SU-DHL-6 (cell line): ENCODE measurements at regions not wholly inside any gene's neighbourhood (a gene's known extent, or its start where the extent isn't known, plus 50 kb on each side); places are given as distances from the start of the nearest gene placed in this dataset.

ENCODE experiments used
- H2AFZ ChIP-seq: fragments of 200-600 bp; sonication (generic); 2 replicates; pipeline ENCODE4 v1.6.1; 2014; ENCODE audit warnings: low read depth, mild to moderate bottlenecking, moderate library complexity, mixed read lengths, antibody characterized with exemption, low read length; ENCODE audit not compliant: severe bottlenecking
- H3F3A ChIP-seq: fragments of 200-600 bp; shearing (Covaris generic); 2 replicates; pipeline ENCODE4 v1.6.0; 2016; ENCODE audit warnings: antibody characterized with exemption, mild to moderate bottlenecking; ENCODE audit not compliant: insufficient read depth
- H3K27ac ChIP-seq: fragments of 200-600 bp; sonication (generic); 2 replicates; pipeline ENCODE4 v1.5.1; 2016; ENCODE audit warnings: low read depth, mild to moderate bottlenecking, low read length, moderate library complexity, mixed read lengths
- H3K27me3 ChIP-seq: fragments of 200-600 bp; sonication (generic), shearing (Covaris generic); 2 replicates; pipeline ENCODE4 v1.6.0; 2014; ENCODE audit warnings: mild to moderate bottlenecking, low read length
- H3K36me3 ChIP-seq: fragments of 200-600 bp; sonication (generic); 2 replicates; pipeline ENCODE4 v1.6.1; 2014; ENCODE audit warnings: mild to moderate bottlenecking, low read length, mixed read lengths
- H3K4me2 ChIP-seq: fragments of 300-600, 200-600 bp; shearing (Covaris generic), sonication (generic); 2 replicates; pipeline ENCODE4 v1.6.0; 2014; ENCODE audit warnings: low read length, low read depth, mild to moderate bottlenecking; ENCODE audit not compliant: poor library complexity, severe bottlenecking
- H3K4me3 ChIP-seq: fragments of 200-600 bp; sonication (generic); 2 replicates; pipeline ENCODE4 v1.5.1; 2014; ENCODE audit warnings: antibody characterized with exemption, low read length, mild to moderate bottlenecking, mixed read lengths; ENCODE audit not compliant: insufficient read depth, poor library complexity, severe bottlenecking
- H3K79me2 ChIP-seq: fragments of 200-600 bp; sonication (generic); 2 replicates; pipeline ENCODE4 v1.6.1; 2014; ENCODE audit warnings: mild to moderate bottlenecking, low read length, moderate library complexity; ENCODE audit not compliant: insufficient read depth
- H3K9ac ChIP-seq: fragments of 200-600 bp; sonication (generic); 2 replicates; pipeline ENCODE4 v1.7.0; 2014; ENCODE audit warnings: mild to moderate bottlenecking, low read length
- H3K9me2 ChIP-seq: fragments of 200-600 bp; sonication (generic); replicated peaks from 2 replicates; pipeline ENCODE4 v1.6.1; 2014; ENCODE audit warnings: low read length; ENCODE audit not compliant: insufficient read depth
- H3K9me3 ChIP-seq: fragments of 200-600 bp; sonication (generic); 2 replicates; pipeline ENCODE4 v1.6.1; 2014; ENCODE audit warnings: low read length, mixed read lengths; ENCODE audit not compliant: insufficient read depth
- H4K20me1 ChIP-seq: fragments of 200-600 bp; sonication (generic); 2 replicates; pipeline ENCODE4 v1.6.1; 2014; ENCODE audit warnings: low read depth, mild to moderate bottlenecking, antibody characterized with exemption, low read length, moderate library complexity, mixed read lengths
- CTCF ChIP-seq: fragments of 200-600 bp; sonication (generic); IDR thresholded peaks from one replicate; pipeline ENCODE4 v1.5.1; 2017; ENCODE audit warnings: antibody characterized with exemption, mild to moderate bottlenecking, low read length, moderate library complexity; ENCODE audit not compliant: insufficient read depth, poor library complexity, severe bottlenecking
- EZH2phosphoT487 ChIP-seq: fragments of 200-600 bp; sonication (generic), shearing (Covaris generic); conservative IDR thresholded peaks from 2 replicates; pipeline ENCODE4 v1.6.1; 2018; ENCODE audit warnings: mild to moderate bottlenecking, antibody characterized with exemption, low read length, moderate library complexity, mixed read lengths

- Histone ChIP-seq H3K9ac (no peak overlapping the region), H3K9me3 (no peaks in the 10 kb centered on the region), H3F3A (no peaks in the 10 kb centered on the region), H4K20me1 (no peaks in the 10 kb centered on the region), H3K4me2 (no peak overlapping the region), H3K36me3 (no peaks in the 10 kb centered on the region), H3K27ac (no peak overlapping the region), H3K9me2 (no peaks in the 10 kb centered on the region), H2AFZ (no peak overlapping the region), H3K27me3 (no peaks in the 10 kb centered on the region), H3K79me2 (no peaks in the 10 kb centered on the region), H3K4me3 (no peak overlapping the region)
- TF ChIP-seq EZH2phosphoT487 (no peak), CTCF (no peak)
These were observed 538.7 kb upstream of the SGCG start for GRCh38 chr13:22642088-22642487.

GRCh38 chr13:22644941-22645340, 535.8 kb upstream of the SGCG start:
- Histone ChIP-seq H2AFZ (no peak overlapping the region), H3K79me2 (no peaks in the 10 kb centered on the region), H3K9me3 (no peaks in the 10 kb centered on the region), H3K4me2 (no peak overlapping the region), H3K9me2 (no peaks in the 10 kb centered on the region), H3K27ac (no peak overlapping the region), H3K27me3 (no peaks in the 10 kb centered on the region), H3K36me3 (no peaks in the 10 kb centered on the region), H4K20me1 (no peaks in the 10 kb centered on the region), H3K4me3 (no peak overlapping the region), H3K9ac (no peak overlapping the region), H3F3A (no peaks in the 10 kb centered on the region)
- TF ChIP-seq CTCF (no peak), EZH2phosphoT487 (no peak)

- Histone ChIP-seq H3K9me3 (no peaks in the 10 kb centered on the region), H3K9ac (no peak overlapping the region), H2AFZ (no peak overlapping the region), H3F3A (no peaks in the 10 kb centered on the region), H3K27me3 (no peaks in the 10 kb centered on the region), H3K36me3 (no peaks in the 10 kb centered on the region), H3K4me3 (no peak overlapping the region), H3K4me2 (no peak overlapping the region), H3K9me2 (no peaks in the 10 kb centered on the region), H3K79me2 (no peaks in the 10 kb centered on the region), H3K27ac (no peak overlapping the region), H4K20me1 (no peaks in the 10 kb centered on the region)
- no peak for TF ChIP-seq CTCF
- TF ChIP-seq EZH2phosphoT487, result no peak
These were observed 533.5 kb upstream of the SGCG start for GRCh38 chr13:22647156-22647850.
